ENCODE measurements at regions not wholly inside any gene's neighbourhood (a gene's known extent, or its start where the extent isn't known, plus 50 kb on each side); places are given as distances from the start of the nearest gene placed in this dataset.
"Not testable (repeated sequence)": the region's sequence is repeated elsewhere in the genome, so short reads cannot be mapped to it uniquely, and the experiment has no call there.

- no peak for DNase-seq
These were observed 199.2 kb upstream of the NEGR1 start for GRCh38 chr1:72481420-72481970.

DNA sequence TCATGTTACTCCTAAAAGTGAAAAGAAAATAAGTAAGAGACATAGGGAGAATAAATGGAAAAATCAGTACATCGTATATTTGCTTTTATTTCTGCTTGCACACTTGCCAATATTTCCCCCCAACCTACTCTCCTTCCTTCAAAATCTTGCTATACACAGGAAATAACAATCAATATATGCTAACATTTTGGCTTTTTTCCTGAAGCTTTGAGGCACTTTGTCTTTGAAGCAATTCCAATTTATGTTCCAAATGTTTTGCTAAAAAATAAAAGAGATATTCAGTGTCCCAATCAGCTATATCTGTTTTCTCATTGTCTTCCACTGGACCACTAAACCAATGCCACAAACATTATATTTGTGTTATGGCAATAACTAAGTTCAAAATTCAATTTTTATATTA, 184.0 kb upstream of the NEGR1 start:
- no peak for DNase-seq

- no peak for DNase-seq
These were observed 180.0 kb upstream of the NEGR1 start for GRCh38 chr1:72462186-72462905.

GRCh38 chr1:72442262-72442661, 159.9 kb upstream of the NEGR1 start:
- no peak for DNase-seq

GRCh38 chr1:72439036-72439435, 156.7 kb upstream of the NEGR1 start:
- DNase-seq: no peak

DNA sequence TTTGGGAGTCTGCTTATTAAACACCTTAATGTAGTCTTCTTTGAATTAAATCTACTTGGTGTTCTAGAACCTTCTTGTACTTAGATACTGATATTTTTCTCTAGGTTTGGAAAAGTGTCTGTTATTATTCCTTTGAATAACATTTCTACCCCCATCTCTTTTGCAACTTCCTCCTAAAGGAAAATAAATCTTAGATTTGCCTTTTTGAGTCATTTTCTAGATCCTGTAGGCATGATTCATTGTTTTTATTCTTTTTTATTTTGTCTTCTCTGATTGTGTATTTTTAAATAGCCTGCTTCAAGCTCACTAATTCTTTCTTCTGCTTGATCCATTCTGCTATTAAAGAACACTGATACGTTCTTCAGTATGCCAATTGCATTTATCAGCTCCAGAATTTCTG, 155.9 kb upstream of the NEGR1 start:
- DNase-seq: no peak

DNA sequence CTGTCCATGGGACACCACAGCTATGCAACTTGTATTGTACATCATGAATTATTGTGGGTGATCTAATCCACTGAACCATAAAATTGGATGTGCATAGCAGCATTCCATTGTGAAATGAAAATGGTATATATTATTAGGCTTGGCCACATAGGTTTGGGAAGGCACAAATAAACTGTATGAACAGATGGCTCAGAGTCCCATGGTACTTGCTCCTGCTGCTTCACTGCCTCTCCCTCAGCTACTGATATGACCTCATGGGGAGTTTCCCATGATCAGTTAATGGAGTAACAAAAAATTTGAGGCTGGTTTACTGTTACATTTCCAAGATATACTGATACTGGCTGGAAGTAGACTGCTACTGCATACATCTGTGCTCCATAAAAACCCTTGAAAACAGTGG, 152.7 kb upstream of the NEGR1 start:
- no peak for DNase-seq

GRCh38 chr1:72434070-72434469, 151.7 kb upstream of the NEGR1 start:
- DNase-seq: no peak

GRCh38 chr1:72433591-72433990, 151.3 kb upstream of the NEGR1 start:
- no peak for DNase-seq

- no peak for DNase-seq
These were observed 150.4 kb upstream of the NEGR1 start for GRCh38 chr1:72432645-72433267.

GRCh38 chr1:72431810-72432209, 149.5 kb upstream of the NEGR1 start:
- DNase-seq: no peak

DNA sequence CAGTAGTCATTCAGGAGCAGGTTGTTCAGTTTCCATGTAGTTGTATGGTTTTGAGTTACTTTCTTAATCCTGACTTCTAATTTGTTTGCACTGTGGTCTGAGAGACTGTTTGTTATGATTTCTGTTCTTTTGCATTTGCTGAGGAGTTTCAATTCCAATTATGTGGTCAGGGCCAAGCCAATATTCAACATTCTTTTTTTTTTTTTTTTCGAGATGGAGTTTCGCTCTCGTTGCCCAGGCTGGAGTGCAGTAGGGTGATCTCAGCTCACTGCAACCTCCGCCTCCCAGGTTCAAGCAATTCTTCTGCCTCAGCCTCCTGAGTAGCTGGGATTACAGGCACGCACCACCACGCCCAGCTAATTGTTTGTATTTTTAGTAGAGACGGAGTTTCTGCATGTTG, 145.9 kb upstream of the NEGR1 start:
- DNase-seq: not testable (repeated sequence)

DNA sequence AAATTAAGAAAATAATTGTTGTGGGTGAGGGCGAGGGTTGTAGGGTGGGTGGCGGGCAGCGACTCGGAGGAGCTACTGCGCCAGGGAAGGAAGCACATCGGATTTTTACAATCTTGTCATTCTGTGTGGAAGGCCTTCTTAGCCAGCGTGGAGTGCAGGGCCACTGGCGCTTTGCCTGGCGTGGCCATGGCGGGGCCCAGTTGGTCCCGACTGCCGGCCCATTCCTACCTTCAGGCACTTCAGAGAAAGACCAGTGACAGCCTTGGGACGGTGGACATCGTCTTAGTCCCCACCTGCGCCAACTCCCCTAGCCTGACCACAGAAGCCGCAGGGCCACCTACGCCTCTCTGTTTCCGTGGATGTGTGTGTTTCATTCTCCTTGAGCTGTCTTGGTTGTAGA, 136.9 kb upstream of the NEGR1 start:
- DNase-seq: no peak

- no peak for DNase-seq
These were observed 129.9 kb upstream of the NEGR1 start for GRCh38 chr1:72412286-72412685.

DNA sequence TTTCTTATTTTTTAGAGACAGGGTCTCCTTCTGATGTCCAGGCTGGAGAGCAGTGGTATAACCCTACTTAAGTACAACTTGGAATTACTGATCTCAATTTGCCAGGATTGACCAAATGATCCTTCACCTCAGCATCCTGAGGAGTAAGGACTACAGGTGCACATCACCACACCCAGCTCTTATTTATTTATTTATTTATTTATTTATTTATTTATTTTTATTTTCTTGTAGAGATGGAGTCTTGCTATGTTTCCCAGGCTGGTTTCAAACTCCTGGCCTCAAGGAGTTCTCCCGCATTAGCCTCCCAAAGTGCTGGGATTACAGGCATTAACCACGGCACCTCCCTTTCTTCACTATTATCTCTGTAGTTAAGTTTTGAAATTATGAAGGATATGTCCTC, 117.5 kb upstream of the NEGR1 start:
- no peak for DNase-seq

DNA sequence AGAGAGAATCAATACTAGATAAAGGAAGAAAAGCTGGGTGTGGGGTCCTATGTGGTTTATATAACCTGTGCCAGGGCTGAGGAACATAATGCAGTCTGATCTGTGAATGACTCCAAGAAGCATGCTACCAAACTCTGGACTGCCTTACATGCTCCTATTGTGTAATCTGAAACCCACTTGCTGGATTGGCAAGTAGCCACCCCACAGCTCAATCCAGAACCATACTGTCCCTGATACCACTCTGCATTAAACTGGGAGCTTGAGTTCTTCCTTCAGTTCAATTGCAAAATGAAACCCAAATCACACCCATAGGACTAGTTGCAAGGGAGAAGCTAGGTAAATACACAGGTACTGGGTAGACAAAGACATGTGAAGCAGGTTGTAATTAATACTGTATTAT, 115.4 kb upstream of the NEGR1 start:
- DNase-seq: no peak

GRCh38 chr1:72394457-72394856, 112.1 kb upstream of the NEGR1 start:
- no peak for DNase-seq

- no peak for DNase-seq
These were observed 96.7 kb upstream of the NEGR1 start for GRCh38 chr1:72379072-72379471.

DNA sequence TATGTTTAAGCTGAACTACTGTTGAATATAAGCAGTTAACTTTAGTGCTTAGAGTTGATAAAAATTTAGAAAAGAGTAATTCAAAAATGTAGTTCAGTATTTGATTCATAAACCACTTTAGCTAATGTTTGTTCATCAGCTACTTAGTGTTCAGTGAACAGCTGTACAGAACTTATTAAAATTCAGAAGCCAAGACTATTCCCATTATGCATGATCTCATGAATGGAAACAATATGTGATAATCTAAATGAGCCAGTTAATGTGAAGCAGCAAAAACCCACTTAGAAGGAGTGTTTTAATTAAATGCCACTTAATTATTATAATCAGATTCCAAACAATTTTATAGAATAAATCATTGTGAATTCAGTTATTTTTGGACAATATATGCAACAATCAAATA, 92.9 kb upstream of the NEGR1 start:
- no peak for DNase-seq

DNA sequence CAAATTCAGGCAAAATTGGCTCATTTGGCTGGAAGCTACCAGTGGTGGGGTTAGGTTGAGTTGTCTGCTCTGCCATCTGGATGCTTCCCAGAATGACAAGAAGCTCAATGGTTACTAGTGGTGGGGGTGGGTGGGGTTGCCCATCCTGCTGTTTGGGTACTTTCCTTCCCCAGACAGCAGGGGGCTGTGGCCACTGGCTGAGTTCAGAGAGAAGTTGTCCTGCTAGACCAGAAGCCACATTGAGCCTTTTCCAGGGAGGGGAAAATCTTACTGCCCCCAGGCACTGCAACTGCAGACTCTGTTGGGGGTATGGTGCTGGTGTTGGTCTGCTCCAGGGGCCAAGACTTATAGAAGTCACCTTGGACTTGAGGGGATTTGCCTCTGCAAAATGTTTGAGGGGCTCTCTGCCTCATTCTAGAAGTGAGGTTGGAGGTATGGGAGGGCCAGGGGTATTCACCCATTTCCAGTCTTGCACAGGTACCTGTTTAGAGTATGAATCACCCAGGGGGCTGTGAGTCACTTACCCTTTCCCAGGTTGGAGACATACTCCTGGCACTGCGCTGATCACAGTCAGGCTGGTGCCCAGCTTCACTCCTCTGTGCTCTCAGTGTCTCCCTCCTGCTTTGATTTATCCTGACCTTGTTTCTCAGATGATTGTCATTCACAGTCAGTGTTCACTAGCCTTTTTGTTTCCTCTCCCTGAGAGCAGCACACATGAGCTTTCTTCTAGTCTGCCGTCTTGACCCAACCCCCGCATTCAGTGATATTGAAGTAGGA, 89.1 kb upstream of the NEGR1 start:
- no peak for DNase-seq

- DNase-seq: not testable (repeated sequence)
These were observed 88.5 kb upstream of the NEGR1 start for GRCh38 chr1:72370836-72371235.

DNA sequence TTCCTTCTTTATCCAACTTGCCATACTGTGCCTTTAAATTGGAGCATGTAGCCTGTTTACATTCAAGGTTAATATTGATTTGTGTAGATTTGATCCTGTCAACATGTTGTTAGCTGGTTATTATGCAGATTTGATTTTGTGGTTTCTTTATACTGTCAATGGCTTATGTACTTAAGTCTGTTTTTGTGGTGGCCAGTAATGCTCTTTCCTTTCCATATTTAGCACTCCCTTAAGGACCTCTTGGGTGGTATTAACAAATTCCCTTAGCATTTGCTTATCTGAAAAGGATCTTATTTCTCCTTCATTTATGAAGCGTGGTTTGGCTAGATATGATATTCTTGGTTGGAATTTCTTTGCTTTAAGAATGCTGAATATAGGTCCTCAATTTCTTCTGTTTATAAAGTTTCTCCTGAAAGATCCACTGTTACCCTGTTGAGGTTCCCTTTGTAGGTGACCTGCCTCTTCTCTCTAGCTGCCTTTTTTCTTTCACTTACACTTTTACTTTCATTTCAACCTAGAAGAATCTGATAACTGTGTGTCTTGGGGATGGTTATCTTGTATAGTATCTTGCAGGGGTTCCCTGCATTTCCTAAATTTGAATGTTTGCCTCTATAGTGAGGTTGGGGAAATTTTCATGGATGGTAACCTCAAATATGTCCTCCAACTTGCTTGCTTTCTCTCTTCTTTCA, 86.9 kb upstream of the NEGR1 start:
- no peak for DNase-seq

DNA sequence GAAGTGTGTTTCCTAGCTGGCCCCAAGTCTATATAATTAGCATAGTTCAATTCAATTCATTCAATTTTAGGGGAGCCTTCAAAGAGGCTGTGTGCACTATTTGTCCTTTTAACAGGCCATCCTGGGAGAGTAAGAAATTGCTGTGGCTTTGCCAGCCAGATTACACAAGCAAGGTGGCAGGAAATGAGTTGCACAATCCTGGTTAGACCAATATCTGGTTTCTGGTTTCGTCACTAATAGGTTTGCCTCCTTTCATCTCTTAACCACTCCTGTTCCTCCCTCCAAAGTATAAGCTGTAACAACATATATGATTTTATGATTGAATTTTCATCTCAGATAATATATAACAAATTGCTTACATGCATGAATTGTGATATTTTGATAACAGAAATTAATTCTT, 84.1 kb upstream of the NEGR1 start:
- no peak for DNase-seq

Measured in NCI-H1417 treated with DMSO at 0.1 percent for 48 hours (cell line).